ENCODE measurements at regions not wholly inside any gene's neighbourhood (a gene's known extent, or its start where the extent isn't known, plus 50 kb on each side); places are given as distances from the start of the nearest gene placed in this dataset.
A peak's percentile ranks its signal among the peaks of the same experiment; 100 is the strongest.
"Not testable (repeated sequence)": the region's sequence is repeated elsewhere in the genome, so short reads cannot be mapped to it uniquely, and the experiment has no call there.

- DNase-seq = no peak
Measured at GRCh38 chr13:48849515-48849914, 126.2 kb upstream of the FNDC3A start.

GRCh38 chr13:48851707-48852106 lies 124.0 kb upstream of the FNDC3A start:
- DNase-seq = no peak

DNA sequence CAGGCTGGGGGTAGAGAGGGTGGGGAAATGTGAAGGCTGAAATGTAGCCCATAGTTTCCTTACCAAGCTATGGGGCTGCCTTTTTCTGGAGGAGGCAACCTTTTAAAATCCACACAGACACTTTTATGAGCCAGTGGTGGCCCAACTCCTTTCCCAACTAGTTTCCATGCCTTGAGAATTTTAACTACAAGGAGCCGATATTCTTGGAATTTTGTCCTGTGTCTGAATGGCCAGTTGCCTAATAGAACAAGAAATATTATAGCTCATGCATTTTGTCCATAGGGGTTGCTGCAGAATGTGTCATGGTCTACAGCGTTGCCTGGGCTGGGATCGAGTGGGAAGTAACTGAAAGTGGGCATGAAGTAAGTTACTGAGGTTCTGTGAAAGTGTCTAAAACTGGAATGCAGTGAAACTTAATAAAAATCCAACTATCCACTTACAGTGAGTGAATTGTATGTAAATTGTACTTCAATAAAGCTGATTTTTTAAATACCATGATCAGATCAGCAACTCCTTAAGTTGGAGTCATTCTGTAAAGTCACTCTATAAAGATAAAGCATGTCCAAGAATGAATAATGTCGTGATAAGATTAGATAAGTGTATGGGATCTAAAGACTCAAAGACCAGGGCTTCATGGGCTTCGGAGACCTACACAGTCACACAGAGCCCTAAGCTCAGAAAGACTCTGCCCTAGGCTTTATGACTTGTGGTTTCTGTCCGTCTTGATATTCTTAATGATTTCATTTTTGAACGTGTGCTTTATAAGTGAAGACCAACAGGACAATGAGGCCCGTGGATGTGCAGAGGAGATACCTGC lies 122.6 kb upstream of the FNDC3A start:
- no peak for DNase-seq

DNA sequence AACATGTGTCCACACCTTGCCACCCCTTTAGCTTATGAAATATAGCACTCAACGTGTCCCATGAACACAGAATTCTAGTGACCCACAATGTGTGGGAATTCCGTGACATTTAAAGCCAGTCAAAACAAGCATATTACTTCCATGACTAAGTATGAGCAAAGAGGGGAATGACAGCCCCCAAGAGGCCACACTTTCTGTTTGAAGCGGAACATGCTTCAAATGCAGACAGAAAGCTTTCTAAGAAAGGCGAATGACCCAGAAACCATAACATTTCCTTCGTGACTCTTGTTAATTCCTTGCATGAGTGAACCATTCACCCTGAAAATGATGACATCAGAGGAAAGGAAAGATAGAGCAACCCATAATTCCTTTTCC lies 122.0 kb upstream of the FNDC3A start:
- DNase-seq = peak; percentile 69

- DNase-seq = no peak
Measured at GRCh38 chr13:48857576-48857975, 118.1 kb upstream of the FNDC3A start.

- no peak for DNase-seq
Measured at GRCh38 chr13:48858122-48858902, 117.4 kb upstream of the FNDC3A start.

GRCh38 chr13:48859272-48860105 lies 116.2 kb upstream of the FNDC3A start:
- DNase-seq = no peak

DNA sequence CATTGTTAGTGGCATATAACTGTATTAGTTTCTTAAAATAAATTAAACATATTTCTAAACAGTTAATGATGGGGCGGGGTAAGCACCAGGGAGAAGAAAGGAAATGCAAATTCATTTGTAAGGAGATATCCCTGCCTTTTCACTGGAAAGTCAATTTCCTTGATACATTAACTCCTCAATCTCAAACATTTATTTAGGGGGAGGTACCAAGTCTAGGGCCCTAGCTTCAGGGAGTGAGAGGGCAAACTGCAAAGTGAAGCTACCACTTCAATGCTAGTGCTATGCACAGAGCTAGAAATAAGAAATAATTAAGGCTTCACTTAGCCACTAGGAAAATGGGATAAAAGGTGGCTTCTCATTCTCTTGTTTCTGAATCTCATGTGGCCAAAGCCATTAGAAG lies 115.3 kb upstream of the FNDC3A start:
- DNase-seq = no peak

- no peak for DNase-seq
Measured at GRCh38 chr13:48862572-48862971, 113.1 kb upstream of the FNDC3A start.

DNA sequence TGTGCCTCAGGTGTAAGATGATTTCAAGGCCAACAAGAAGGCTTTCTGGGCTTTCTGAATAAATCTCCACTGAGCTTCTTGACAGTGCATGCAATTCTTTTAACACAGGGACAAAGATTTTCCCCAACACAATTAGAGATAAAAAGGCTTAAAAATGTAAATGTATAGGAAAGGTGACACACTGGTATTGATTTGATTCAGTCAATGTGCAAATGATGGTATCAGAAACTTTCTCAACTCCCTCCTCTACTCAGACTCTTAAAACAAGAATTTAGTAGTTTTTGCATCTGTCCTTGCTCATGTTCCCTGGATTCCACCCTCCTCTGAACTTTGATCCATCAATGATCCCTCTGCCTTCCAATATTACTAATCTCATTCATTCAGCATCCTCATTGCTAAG lies 111.6 kb upstream of the FNDC3A start:
- no peak for DNase-seq

- DNase-seq = no peak
Measured at GRCh38 chr13:48866249-48866648, 109.5 kb upstream of the FNDC3A start.

- DNase-seq = no peak
Measured at GRCh38 chr13:48873081-48873480, 102.6 kb upstream of the FNDC3A start.

DNA sequence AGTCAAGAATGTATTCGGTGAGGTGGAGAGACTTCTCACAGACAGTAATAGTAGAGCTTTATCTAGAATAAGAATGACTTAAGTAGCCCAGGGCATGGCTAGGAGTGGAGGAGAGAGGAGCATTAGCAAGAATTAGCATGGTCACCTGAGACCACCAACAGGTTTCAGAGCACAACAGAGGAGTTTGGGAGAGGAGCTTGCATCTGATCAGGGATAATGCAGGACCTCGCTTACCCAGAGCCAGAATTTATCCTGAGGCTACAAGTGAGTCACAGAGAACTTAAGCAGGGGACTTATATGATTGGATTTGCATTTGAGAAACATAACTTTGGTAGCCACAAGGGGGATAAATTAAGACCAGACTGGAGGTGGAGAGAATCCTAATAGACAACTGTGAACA lies 102.1 kb upstream of the FNDC3A start:
- DNase-seq = no peak

DNA sequence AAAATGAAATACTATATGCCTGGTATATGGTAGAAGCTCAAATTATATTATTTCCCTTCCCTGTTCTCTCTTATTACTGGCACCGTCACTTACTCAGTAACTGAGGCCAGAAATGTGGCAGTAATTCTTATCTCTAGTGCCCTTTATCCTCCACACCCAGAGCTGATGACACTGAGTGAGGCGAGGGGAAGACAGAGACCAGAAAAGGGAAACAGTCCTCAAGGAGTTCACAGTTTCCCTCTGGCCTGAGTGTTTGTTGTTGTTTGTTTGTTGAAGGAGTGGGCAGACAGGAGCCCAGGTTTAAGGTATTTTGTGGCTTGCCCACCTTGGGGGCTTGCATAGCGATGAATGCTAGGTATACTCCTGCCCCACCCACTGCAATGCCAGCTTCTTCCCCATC lies 101.5 kb upstream of the FNDC3A start:
- no peak for DNase-seq

DNA sequence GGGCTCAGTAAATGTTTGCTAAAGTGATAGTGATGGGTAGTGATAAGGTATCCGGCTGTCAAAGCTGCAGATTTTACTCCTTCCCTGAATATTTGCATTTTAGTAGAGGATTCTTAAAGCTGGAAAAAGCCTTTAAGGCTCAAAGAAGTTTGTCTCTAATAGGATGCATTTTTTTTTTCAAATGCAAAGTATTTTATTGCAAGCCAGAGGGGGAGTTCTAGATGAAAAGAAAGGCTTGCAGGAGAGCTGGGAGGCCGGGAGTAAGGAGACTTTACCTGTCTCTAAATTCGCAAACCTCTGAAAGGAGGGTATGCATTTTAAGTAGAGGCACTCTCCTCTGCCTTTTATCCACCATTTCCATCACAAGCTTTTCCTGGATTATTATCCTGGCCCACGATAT lies 100.7 kb upstream of the FNDC3A start:
- no peak for DNase-seq

GRCh38 chr13:48876289-48876688 lies 99.4 kb upstream of the FNDC3A start:
- peak; percentile 52 for DNase-seq

DNA sequence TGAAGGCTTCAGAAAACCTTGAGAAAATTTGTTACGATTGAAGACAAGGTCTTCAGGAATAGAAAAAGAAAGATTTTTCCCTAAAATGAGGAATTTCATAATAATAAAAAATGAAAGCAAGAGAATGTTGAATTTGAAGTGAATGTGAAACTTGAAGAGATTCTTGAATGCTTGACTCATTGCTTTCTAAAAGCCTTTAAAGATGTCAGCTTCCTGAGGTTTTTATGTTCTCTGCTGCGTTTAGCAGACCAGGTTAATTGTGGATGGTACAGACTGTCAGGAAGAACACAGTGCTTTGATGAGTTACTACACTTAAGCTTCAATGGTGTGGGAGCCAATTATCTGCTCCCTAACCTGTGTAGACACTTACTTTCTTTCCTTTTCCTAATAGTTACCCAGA lies 96.3 kb upstream of the FNDC3A start:
- no peak for DNase-seq

DNA sequence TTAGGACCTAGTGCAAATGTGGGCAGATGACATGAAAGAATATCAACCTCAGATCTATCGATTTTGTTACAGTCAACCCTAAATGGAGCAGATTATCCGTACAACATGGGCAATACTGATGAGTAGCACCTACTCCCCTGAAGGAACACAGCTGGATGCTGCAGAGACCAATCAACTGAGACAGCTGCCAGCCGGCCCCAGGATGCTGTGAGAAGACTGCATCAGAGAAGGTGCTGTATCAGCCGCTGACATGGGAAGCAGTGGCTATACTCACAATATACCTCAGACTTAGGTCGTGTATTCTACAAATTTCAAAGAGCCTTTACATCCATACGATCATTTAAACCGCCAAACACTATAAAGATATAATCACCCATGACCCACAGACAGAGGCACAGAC lies 95.9 kb upstream of the FNDC3A start:
- DNase-seq = no peak

- not testable (repeated sequence) for DNase-seq
Measured at GRCh38 chr13:48883786-48884185, 91.9 kb upstream of the FNDC3A start.

GRCh38 chr13:48885027-48885395 lies 90.7 kb upstream of the FNDC3A start:
- DNase-seq = no peak

DNA sequence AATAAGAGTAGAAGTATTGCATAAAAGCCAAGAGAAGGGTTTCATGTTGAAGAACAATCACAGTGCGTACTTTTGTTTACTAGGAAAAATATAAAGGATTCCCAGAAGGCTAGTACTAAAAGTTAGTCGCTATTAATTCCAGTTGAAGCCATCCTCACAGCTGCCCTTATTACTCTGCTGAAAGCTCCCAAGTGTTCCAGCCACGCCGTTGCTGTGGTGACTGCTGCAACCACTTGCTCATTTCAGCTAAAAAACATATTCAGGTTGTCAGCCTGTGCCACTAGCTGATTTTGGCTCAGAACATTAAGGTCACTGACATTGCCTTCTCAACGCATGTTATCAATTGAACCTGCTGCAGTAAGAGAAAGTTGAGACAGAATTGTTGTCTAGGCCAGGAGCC lies 87.1 kb upstream of the FNDC3A start:
- DNase-seq = no peak

DNA sequence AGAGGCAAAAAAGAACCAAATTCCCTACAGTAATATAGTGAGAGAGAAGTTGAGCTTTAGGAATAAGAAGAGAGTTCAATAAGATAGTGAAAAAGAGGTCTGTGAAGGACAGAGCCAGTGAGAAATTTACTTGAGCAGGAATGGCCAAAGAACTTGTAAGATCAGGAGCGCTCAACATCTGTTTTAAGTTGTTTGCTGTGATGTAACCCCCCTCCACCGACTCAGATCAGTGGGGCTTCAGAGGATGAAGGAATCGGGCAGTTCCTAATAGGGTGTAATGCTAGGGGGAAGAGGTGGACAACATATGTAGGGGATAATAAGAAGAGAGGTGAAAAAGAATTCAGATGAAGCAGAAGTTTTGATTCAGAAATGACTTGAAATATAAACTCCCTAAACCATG lies 85.3 kb upstream of the FNDC3A start:
- no peak for DNase-seq

DNA sequence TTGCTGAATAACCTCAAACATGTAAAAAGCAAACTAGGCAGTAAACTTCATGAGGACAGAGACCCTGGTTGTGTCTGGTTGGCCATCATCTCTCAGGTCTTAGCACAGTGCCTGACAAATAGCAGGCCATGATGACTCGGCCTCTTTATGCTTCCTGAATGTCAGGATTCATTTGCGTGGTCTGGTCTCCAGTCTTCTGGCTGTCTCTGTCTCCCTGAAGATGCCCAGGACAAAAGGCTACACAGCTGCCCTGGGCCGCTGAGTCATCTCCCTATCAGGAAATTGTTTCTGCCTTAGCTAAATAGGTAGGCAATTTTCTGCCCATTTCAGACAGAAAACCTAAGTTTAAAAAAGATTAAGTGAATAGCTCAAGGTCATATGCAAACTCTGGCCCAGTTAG lies 84.1 kb upstream of the FNDC3A start:
- DNase-seq = peak; percentile 81

Data from dermis blood vessel endothelial cell (primary cell).